ENCODE measurements at regions not wholly inside any gene's neighbourhood (a gene's known extent, or its start where the extent isn't known, plus 50 kb on each side); places are given as distances from the start of the nearest gene placed in this dataset.

DNA sequence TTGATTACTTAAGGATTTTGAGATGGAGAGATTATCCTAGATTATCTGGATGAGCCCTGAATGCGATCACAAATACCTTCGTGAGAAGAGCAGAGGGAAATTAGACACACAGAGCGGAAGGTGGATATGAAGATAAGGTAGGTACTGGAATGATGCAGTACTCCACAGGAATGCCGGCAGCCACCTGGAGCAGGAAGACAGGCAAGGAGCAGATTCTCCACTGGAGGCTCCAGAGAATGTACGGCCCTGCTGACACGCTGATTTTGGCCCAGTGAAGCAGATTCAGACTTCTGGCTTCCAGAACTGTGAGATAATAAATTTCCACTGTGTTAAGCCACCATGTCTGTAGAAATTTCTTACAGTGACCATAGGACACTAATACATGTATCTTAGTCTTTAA is 79.4 kb upstream of the PITX2 start:
- ChIA-PET CTCF (no interaction called here), POLR2A (no interaction called here)
- WGBS (ENCODE audit: missing lambda C conversion rate), result 76% methylated on average over 6 of the region's 6 CpGs
- FAIRE-seq, result no peak
- TF ChIP-seq NPAS2 (CRISPR knock-in tag; IDR thresholded peaks at IDR 0.05; ENCODE audit: borderline replicate concordance) (no peak), BHLHE40 (IDR thresholded peaks at IDR 0.05; ENCODE audit: low read depth, low read length) (no peak), TFCP2L1 (CRISPR knock-in tag; IDR thresholded peaks at IDR 0.05) (no peak), ESRRA (IDR thresholded peaks at IDR 0.05; ENCODE audit: borderline replicate concordance, low read length) (no peak), KDM1A (IDR thresholded peaks at IDR 0.05; ENCODE audit: low read depth) (no peak), HOXA7 (CRISPR knock-in tag; IDR thresholded peaks at IDR 0.05) (no peak), PHF8 (IDR thresholded peaks at IDR 0.05; ENCODE audit: borderline replicate concordance, low read depth) (no peak), RNF2 (IDR thresholded peaks at IDR 0.05; ENCODE audit: borderline replicate concordance, low read depth) (no peak), RAD21 (conservative IDR thresholded peaks at IDR 0.05 in 1 of 2, IDR thresholded peaks at IDR 0.05 in 1 of 2) (no peak), FOXS1 (CRISPR knock-in tag; IDR thresholded peaks at IDR 0.05) (no peak), ZC3H11A (IDR thresholded peaks at IDR 0.05) (no peak), HMGXB4 (CRISPR knock-in tag; IDR thresholded peaks at IDR 0.05; ENCODE audit: borderline replicate concordance) (no peak), POLR2AphosphoS2 (conservative IDR thresholded peaks at IDR 0.05; ENCODE audit: low read length) (no peak), NFE2L2 (conservative IDR thresholded peaks at IDR 0.05; ENCODE audit: low read length) (no peak)
- Histone ChIP-seq H3K4me2 (no peak overlapping the region), H3K4me1 (no peaks in the 10 kb centered on the region), H3K27ac (no peak overlapping the region), H3K4me3 (no peak overlapping the region), H3K9me3 (no peaks in the 10 kb centered on the region)
- DNase-seq (ENCODE audit: low read depth in 1 of 2, low spot score in 1 of 2), result no peak
- no peak for ATAC-seq

- Histone ChIP-seq H3K4me3 (no peak overlapping the region), H3K9me3 (no peaks in the 10 kb centered on the region), H3K27ac (no peak overlapping the region), H3K4me2 (no peak overlapping the region), H3K4me1 (no peaks in the 10 kb centered on the region)
- no peak for ATAC-seq
- CTCF ChIA-PET, result no interaction called here
- no peak for TF ChIP-seq HOXB5 (CRISPR knock-in tag; IDR thresholded peaks at IDR 0.05)
- no peak for TF ChIP-seq JUN (IDR thresholded peaks at IDR 0.05)
- TF ChIP-seq POLR2AphosphoS2 (conservative IDR thresholded peaks at IDR 0.05; ENCODE audit: low read length), result no peak
- TF ChIP-seq POLR2A (IDR thresholded peaks at IDR 0.05; ENCODE audit: low read length), result no peak
- no peak for TF ChIP-seq ZC3H11A (IDR thresholded peaks at IDR 0.05)
- TF ChIP-seq, protein P1, sequence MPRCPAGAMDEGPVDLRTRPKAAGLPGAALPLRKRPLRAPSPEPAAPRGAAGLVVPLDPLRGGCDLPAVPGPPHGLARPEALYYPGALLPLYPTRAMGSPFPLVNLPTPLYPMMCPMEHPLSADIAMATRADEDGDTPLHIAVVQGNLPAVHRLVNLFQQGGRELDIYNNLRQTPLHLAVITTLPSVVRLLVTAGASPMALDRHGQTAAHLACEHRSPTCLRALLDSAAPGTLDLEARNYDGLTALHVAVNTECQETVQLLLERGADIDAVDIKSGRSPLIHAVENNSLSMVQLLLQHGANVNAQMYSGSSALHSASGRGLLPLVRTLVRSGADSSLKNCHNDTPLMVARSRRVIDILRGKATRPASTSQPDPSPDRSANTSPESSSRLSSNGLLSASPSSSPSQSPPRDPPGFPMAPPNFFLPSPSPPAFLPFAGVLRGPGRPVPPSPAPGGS (IDR thresholded peaks at IDR 0.05), result no peak
- TF ChIP-seq RAD21 (conservative IDR thresholded peaks at IDR 0.05 in 1 of 2, IDR thresholded peaks at IDR 0.05 in 1 of 2), result no peak
- no peak for TF ChIP-seq MAFK (IDR thresholded peaks at IDR 0.05; ENCODE audit: partially characterized antibody)
- TF ChIP-seq SREBF2 (IDR thresholded peaks at IDR 0.05), result no peak
- TF ChIP-seq CHD4 (IDR thresholded peaks at IDR 0.05; ENCODE audit: borderline replicate concordance), result no peak
- TF ChIP-seq BHLHE40 (IDR thresholded peaks at IDR 0.05; ENCODE audit: low read depth, low read length), result no peak
- TF ChIP-seq RFX5 (IDR thresholded peaks at IDR 0.05), result no peak
- no peak for TF ChIP-seq FOSB (CRISPR knock-in tag; IDR thresholded peaks at IDR 0.05)
- TF ChIP-seq CBX8 (IDR thresholded peaks at IDR 0.05), result no peak
- no peak for DNase-seq (ENCODE audit: low read depth in 1 of 2, low spot score in 1 of 2)
- 43% methylated on average over 7 of the region's 7 CpGs for WGBS (ENCODE audit: missing lambda C conversion rate)
- POLR2A ChIA-PET, result no interaction called here
- no peak for FAIRE-seq
Observed at GRCh38 chr4:110704748-110705439, 82.0 kb upstream of the PITX2 start.
